ENCODE measurements at regions not wholly inside any gene's neighbourhood (a gene's known extent, or its start where the extent isn't known, plus 50 kb on each side); places are given as distances from the start of the nearest gene placed in this dataset.

DNA sequence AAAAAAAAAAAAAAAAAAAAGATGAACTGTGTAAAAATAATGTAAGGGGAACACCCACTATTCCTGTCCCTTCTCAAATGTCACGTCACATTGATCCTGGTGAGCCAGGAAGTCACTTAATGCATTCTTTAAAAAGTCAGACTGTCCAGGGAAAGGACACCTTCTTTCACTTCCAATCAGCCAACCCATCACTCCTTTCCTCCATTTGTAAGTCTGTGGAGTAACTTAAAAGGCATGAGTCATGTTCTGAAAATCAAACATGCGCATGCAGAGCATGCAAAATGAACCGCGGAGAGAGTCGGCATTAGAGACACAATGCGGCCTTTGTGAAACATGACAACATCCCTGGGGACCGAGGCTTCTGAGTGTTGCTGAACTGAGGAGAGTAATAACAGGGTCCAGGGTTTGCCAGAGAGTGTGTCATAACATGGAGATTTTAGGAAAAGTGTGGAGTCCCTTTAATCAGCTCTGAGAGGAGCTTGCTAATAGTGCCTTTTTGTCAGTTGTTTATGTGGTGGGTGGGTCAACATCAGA, 77.6 kb upstream of the SEMA6A start:
- DNase-seq (ENCODE audit: low read depth) = peak; percentile 79
- no peak overlapping the region for H3K4me3 ChIP-seq (ENCODE audit: low read depth, low read length)
- in situ Hi-C loops (cut with HindIII; ENCODE audit: low sequenced_read_pairs) = no loop called here
- TF ChIP-seq CTCF (IDR thresholded peaks at IDR 0.05; ENCODE audit: low read depth, low read length, missing control alignments) = no peak

DNA sequence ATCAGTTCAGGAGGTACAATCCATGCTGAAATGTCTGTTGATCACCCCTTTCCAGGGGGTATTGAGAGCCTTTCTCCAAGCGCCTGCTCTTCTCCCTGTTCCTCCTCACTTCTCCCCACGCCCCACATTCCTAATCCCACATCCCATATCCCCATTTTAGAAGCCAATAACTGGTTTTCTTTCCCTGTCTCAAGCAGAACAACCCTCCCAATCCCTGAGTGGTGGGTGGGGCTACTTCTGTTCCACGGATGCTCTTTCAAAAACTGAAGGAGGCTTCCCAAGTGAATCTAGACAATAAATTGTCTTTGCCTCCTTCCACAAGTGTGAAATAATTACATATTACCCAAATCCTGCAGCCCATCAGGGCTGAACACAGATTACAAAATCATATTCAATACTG, 77.0 kb upstream of the SEMA6A start:
- TF ChIP-seq CTCF (IDR thresholded peaks at IDR 0.05; ENCODE audit: low read depth, low read length, missing control alignments) = no peak
- H3K4me3 ChIP-seq (ENCODE audit: low read depth, low read length) = no peak overlapping the region
- in situ Hi-C loops (cut with HindIII; ENCODE audit: low sequenced_read_pairs) = no loop called here
- DNase-seq (ENCODE audit: low read depth) = no peak

DNA sequence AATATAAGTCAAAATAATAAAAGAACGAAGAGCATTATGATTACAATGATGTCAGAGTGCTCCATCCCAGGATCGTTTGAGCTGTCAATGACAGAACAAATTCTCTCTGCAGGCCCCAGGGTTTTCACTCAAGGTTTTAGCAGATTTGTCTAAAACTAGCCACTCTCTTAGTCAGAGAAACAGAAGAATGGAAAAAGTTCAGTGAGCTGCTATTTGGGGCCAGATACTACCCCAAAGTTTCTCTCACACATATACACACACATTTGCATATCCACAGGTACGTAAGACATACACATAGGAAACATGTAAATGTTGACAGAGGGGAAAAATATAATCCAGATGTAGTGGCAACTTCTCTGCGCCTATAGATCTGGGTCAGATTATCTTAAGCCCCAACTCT, 76.3 kb upstream of the SEMA6A start:
- no peak for TF ChIP-seq CTCF (IDR thresholded peaks at IDR 0.05; ENCODE audit: low read depth, low read length, missing control alignments)
- in situ Hi-C loops (cut with HindIII; ENCODE audit: low sequenced_read_pairs) = no loop called here
- no peak for DNase-seq (ENCODE audit: low read depth)
- no peak overlapping the region for H3K4me3 ChIP-seq (ENCODE audit: low read depth, low read length)

DNA sequence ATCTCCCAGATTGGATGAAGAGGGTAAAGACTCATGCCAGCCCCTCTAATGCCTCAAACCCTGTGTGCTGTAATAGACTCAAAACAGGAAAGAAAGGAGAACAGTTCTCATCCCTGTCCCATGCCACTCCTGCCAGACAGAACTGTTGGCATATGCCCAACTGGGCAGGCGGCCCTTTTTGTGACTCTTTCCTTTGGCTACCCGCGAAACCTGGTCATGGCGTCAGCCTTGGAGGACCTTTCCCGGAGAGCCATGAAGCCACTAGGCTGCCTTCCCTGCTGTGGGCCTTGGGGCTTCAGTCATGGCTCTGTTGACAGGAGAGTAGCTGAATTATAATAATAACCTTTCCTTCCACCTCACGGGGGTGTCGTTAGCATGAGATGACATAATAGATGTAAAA, 75.9 kb upstream of the SEMA6A start:
- no peak for DNase-seq (ENCODE audit: low read depth)
- no peak for TF ChIP-seq CTCF (IDR thresholded peaks at IDR 0.05; ENCODE audit: low read depth, low read length, missing control alignments)
- no peak overlapping the region for H3K4me3 ChIP-seq (ENCODE audit: low read depth, low read length)
- in situ Hi-C loops (cut with HindIII; ENCODE audit: low sequenced_read_pairs) = no loop called here

- no peak overlapping the region for H3K4me3 ChIP-seq (ENCODE audit: low read depth, low read length)
- no peak for DNase-seq (ENCODE audit: low read depth)
- TF ChIP-seq CTCF (IDR thresholded peaks at IDR 0.05; ENCODE audit: low read depth, low read length, missing control alignments) = no peak
- in situ Hi-C loops (cut with HindIII; ENCODE audit: low sequenced_read_pairs) = no loop called here
These were observed 72.1 kb upstream of the SEMA6A start for GRCh38 chr5:116646611-116647289.

GRCh38 chr5:116645627-116646026, 71.0 kb upstream of the SEMA6A start:
- in situ Hi-C loops (cut with HindIII; ENCODE audit: low sequenced_read_pairs) = no loop called here
- no peak for TF ChIP-seq CTCF (IDR thresholded peaks at IDR 0.05; ENCODE audit: low read depth, low read length, missing control alignments)
- H3K4me3 ChIP-seq (ENCODE audit: low read depth, low read length) = no peak overlapping the region
- DNase-seq (ENCODE audit: low read depth) = no peak
